ENCODE measurements at regions not wholly inside any gene's neighbourhood (a gene's known extent, or its start where the extent isn't known, plus 50 kb on each side); places are given as distances from the start of the nearest gene placed in this dataset.

DNA sequence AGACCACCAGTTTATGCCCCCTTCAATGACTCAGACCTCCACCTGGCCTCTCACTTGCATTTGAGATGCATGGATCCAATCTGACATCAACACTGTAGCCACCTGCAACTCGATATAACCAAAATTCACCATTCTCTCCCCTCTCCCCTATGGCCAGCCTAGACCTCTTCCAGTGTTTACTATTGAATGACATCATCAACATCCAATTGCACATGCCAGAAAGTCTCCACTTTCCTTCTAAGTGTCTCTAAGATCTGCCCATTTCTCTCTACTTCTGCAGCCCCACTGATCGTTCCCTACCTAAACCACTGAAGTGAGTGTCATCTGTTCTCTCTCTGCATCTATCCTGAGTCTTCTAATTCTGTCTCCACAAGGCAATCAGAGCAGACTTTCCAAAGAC, 151.3 kb upstream of the APCDD1 start:
- no peaks in the 10 kb centered on the region for H3K9me3 ChIP-seq (ENCODE audit: control insufficient read depth, low read depth, low read length)
- H3K27ac ChIP-seq (ENCODE audit: low read length), result no peak overlapping the region
- H3K4me1 ChIP-seq (ENCODE audit: control insufficient read depth, low read depth, low read length), result peaks cover 5% of the 10 kb centered on the region
- no peaks in the 10 kb centered on the region for H3K36me3 ChIP-seq (ENCODE audit: control insufficient read depth, low read depth, low read length)
- no peaks in the 10 kb centered on the region for H3K27me3 ChIP-seq (ENCODE audit: control insufficient read depth, insufficient read depth, low read length)
- no peak overlapping the region for H3K4me3 ChIP-seq (ENCODE audit: low read length)
- no peak overlapping the region for H3K9ac ChIP-seq (ENCODE audit: low read length)

DNA sequence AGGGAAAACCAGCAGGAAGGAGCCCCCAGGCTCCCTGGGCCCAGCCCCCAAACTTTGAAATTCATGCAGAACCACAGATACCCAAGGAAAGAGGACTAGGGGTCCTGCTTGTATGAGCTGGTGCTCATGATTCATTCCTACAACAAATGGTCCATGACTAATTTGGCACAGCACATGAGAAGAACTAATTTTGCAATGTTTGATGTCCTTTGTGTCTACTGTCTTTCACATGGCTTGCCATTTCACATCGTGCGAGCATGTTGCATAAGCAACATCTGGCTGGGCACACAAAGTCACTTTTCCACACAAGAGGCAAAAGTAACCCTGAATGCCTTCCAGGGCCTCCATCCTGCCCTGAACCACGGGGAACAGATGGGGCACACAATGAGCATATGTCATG, 149.6 kb upstream of the APCDD1 start:
- H3K4me1 ChIP-seq (ENCODE audit: control insufficient read depth, low read depth, low read length), result peaks cover 5% of the 10 kb centered on the region
- no peak overlapping the region for H3K9ac ChIP-seq (ENCODE audit: low read length)
- H3K9me3 ChIP-seq (ENCODE audit: control insufficient read depth, low read depth, low read length), result no peaks in the 10 kb centered on the region
- H3K27ac ChIP-seq (ENCODE audit: low read length), result no peak overlapping the region
- no peaks in the 10 kb centered on the region for H3K36me3 ChIP-seq (ENCODE audit: control insufficient read depth, low read depth, low read length)
- no peaks in the 10 kb centered on the region for H3K27me3 ChIP-seq (ENCODE audit: control insufficient read depth, insufficient read depth, low read length)
- no peak overlapping the region for H3K4me3 ChIP-seq (ENCODE audit: low read length)

DNA sequence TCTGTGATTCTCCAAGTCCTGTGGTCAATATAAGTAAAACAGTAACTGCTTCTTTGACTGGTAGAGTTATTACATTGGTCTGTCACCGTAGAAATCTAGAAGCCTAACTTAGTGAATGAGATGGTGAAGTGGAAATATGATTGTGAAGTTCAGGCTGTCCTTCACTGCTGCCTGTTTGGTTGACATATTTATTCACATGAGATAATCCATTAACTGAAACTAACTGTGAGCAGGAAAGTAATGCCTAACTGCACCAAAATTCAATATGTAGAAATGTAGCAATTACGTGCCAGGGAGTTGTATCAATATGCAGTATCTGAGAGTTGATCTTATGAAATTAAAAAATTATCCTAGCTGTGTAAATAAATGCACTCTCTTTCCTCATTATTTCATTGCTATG, 147.7 kb upstream of the APCDD1 start:
- Histone ChIP-seq H3K9ac (ENCODE audit: low read length) (no peak overlapping the region), H3K9me3 (ENCODE audit: control insufficient read depth, low read depth, low read length) (no peaks in the 10 kb centered on the region), H3K36me3 (ENCODE audit: control insufficient read depth, low read depth, low read length) (no peaks in the 10 kb centered on the region), H3K4me1 (ENCODE audit: control insufficient read depth, low read depth, low read length) (no peaks in the 10 kb centered on the region), H3K27me3 (ENCODE audit: control insufficient read depth, insufficient read depth, low read length) (no peaks in the 10 kb centered on the region), H3K4me3 (ENCODE audit: low read length) (no peak overlapping the region), H3K27ac (ENCODE audit: low read length) (no peak overlapping the region)

DNA sequence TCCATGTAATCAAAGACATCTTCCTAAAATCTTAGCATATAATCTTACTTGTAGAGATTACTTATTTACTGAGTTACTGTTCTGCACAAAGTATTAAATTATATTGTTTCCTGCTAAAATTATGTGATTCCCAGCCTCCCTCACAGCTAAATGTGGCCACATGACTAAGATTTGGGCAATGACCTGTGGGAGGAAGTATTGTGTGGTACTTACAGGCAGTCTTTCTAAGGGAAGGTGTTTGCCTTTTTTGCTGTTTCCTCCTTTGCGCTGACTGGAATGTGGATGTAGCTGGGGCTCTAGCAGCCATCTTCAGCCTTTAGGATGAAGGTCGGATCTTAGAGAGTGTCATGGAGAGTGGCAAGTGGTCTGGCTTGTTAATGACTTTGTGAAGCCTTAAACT, 146.3 kb upstream of the APCDD1 start:
- Histone ChIP-seq H3K4me3 (ENCODE audit: low read length) (no peak overlapping the region), H3K9me3 (ENCODE audit: control insufficient read depth, low read depth, low read length) (no peaks in the 10 kb centered on the region), H3K9ac (ENCODE audit: low read length) (no peak overlapping the region), H3K27ac (ENCODE audit: low read length) (no peak overlapping the region), H3K27me3 (ENCODE audit: control insufficient read depth, insufficient read depth, low read length) (no peaks in the 10 kb centered on the region), H3K36me3 (ENCODE audit: control insufficient read depth, low read depth, low read length) (no peaks in the 10 kb centered on the region), H3K4me1 (ENCODE audit: control insufficient read depth, low read depth, low read length) (no peaks in the 10 kb centered on the region)

DNA sequence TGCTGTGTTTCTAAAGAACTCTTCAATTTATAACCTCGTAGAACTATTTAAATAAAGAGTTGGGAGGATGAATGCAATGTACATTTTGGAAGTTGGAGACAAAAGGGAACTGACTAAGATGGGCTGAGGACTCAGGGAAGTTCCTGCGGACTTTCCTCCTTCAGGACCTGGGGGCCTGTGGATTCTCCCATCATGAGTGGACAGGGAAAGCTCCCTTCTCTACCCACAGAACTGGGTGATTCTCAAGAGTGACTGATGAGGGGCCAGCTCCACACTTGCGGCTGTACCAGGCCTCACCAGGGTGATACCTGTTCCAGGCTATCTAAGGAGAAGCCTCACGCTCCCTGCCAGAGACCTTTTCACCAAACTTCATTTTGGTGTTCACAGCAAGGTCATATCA, 143.8 kb upstream of the APCDD1 start:
- no peaks in the 10 kb centered on the region for H3K4me1 ChIP-seq (ENCODE audit: control insufficient read depth, low read depth, low read length)
- no peaks in the 10 kb centered on the region for H3K36me3 ChIP-seq (ENCODE audit: control insufficient read depth, low read depth, low read length)
- H3K27me3 ChIP-seq (ENCODE audit: control insufficient read depth, insufficient read depth, low read length), result no peaks in the 10 kb centered on the region
- no peak overlapping the region for H3K4me3 ChIP-seq (ENCODE audit: low read length)
- H3K9me3 ChIP-seq (ENCODE audit: control insufficient read depth, low read depth, low read length), result no peaks in the 10 kb centered on the region
- H3K27ac ChIP-seq (ENCODE audit: low read length), result no peak overlapping the region
- no peak overlapping the region for H3K9ac ChIP-seq (ENCODE audit: low read length)

DNA sequence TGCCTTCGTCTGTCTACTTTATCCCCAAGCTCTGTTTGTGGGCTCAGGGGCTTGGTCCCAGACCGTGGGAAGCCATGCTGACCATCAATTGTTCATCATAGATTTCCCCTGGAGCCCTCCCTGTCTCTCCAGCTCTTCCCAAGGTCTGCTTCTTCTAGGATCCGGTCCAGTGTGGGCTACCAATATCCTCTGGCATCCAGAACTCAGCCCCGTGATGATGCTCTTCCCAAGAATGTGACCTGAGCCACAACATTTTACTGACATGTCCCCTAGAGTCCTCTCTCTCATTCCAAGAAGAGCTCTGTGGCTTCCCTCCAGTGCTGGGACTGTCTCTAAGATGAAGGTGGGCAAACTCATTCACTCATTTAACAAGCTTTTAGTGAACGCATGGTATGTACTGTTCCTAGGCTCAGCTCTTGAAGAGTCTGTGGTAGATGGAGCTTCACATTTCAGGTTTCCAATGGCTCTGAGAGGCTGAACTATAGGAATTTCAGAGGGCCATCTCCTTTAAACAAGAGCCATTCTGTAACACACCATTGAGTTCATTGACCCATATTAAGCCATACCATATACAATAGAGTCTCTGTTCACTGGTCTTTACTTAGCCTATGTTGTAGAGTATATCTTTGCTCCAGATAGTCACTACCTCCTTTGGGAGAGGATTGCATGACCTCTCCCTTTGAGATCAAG, 142.0 kb upstream of the APCDD1 start:
- Histone ChIP-seq H3K27ac (ENCODE audit: low read length) (no peak overlapping the region), H3K27me3 (ENCODE audit: control insufficient read depth, insufficient read depth, low read length) (no peaks in the 10 kb centered on the region), H3K36me3 (ENCODE audit: control insufficient read depth, low read depth, low read length) (no peaks in the 10 kb centered on the region)

DNA sequence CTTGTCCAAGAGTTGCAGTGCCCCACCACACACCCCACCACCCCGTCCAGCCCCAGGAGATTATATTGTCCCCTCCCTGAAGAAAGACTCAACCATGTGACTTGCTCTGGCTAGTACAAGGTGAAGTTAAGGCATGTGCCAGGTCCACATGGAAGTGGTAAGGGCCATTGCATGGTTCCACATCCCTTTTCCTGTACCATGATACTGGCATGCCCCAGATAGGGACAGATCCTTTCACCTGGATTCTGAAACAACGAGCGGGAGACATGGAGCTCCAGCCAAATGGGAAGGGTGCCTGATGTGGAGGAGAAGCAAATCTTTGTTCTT, 141.5 kb upstream of the APCDD1 start:
- no peak overlapping the region for H3K9ac ChIP-seq (ENCODE audit: low read length)
- no peak overlapping the region for H3K27ac ChIP-seq (ENCODE audit: low read length)
- peaks cover 5% of the 10 kb centered on the region for H3K4me1 ChIP-seq (ENCODE audit: control insufficient read depth, low read depth, low read length)
- H3K9me3 ChIP-seq (ENCODE audit: control insufficient read depth, low read depth, low read length), result no peaks in the 10 kb centered on the region
- no peak overlapping the region for H3K4me3 ChIP-seq (ENCODE audit: low read length)
- H3K36me3 ChIP-seq (ENCODE audit: control insufficient read depth, low read depth, low read length), result no peaks in the 10 kb centered on the region
- no peaks in the 10 kb centered on the region for H3K27me3 ChIP-seq (ENCODE audit: control insufficient read depth, insufficient read depth, low read length)

More for the DNA sequence above, 142.0 kb upstream of the APCDD1 start:
- H3K9me3 ChIP-seq (ENCODE audit: control insufficient read depth, low read depth, low read length), result no peaks in the 10 kb centered on the region
- H3K4me1 ChIP-seq (ENCODE audit: control insufficient read depth, low read depth, low read length), result peaks cover under 1% of the 10 kb centered on the region
- no peak overlapping the region for H3K9ac ChIP-seq (ENCODE audit: low read length)
- H3K4me3 ChIP-seq (ENCODE audit: low read length), result no peak overlapping the region

DNA sequence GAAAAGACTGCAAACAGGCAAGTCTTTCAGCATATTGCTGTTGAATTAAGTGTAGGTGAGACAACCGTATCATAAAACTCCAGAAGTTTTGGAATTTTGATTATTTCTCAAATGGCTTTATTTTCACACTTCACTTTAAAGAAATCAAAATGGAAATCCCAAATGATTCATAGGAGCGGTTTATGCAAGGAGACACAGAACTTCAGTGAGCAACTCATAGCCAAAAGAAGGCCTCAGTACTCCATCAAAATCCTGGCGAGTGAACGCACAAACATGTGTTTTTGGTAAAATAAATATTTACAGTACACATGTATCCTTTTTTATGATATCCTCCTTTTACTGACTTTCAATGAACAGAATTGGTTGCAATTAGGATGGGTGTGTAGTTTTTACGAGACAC, 140.4 kb upstream of the APCDD1 start:
- no peak overlapping the region for H3K27ac ChIP-seq (ENCODE audit: low read length)
- peaks cover 16% of the 10 kb centered on the region for H3K4me1 ChIP-seq (ENCODE audit: control insufficient read depth, low read depth, low read length)
- no peak overlapping the region for H3K4me3 ChIP-seq (ENCODE audit: low read length)
- H3K27me3 ChIP-seq (ENCODE audit: control insufficient read depth, insufficient read depth, low read length), result no peaks in the 10 kb centered on the region
- no peaks in the 10 kb centered on the region for H3K36me3 ChIP-seq (ENCODE audit: control insufficient read depth, low read depth, low read length)
- no peak overlapping the region for H3K9ac ChIP-seq (ENCODE audit: low read length)
- no peaks in the 10 kb centered on the region for H3K9me3 ChIP-seq (ENCODE audit: control insufficient read depth, low read depth, low read length)

DNA sequence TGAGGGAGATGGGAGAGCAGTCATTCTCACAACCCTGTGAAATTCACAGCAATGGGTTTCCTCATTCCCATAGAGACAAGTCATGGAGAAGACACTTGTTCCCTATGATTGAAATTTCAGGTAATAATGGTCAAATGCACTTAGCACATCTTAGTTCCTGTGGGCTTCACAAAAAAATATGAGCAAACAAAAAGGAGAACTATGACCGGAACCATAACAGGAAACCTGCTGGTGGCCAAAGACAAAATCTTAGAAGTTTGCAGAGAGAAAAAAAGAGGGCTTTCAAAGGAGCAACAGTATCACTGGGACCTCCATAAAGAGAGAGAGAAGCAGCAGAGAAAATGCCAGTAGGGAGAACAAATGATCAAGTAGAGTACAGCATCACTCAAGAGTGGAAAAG, 138.9 kb upstream of the APCDD1 start:
- no peaks in the 10 kb centered on the region for H3K9me3 ChIP-seq (ENCODE audit: control insufficient read depth, low read depth, low read length)
- H3K27me3 ChIP-seq (ENCODE audit: control insufficient read depth, insufficient read depth, low read length), result no peaks in the 10 kb centered on the region
- no peak overlapping the region for H3K27ac ChIP-seq (ENCODE audit: low read length)
- H3K4me3 ChIP-seq (ENCODE audit: low read length), result no peak overlapping the region
- peaks cover 21% of the 10 kb centered on the region for H3K4me1 ChIP-seq (ENCODE audit: control insufficient read depth, low read depth, low read length)
- no peak overlapping the region for H3K9ac ChIP-seq (ENCODE audit: low read length)
- no peaks in the 10 kb centered on the region for H3K36me3 ChIP-seq (ENCODE audit: control insufficient read depth, low read depth, low read length)

DNA sequence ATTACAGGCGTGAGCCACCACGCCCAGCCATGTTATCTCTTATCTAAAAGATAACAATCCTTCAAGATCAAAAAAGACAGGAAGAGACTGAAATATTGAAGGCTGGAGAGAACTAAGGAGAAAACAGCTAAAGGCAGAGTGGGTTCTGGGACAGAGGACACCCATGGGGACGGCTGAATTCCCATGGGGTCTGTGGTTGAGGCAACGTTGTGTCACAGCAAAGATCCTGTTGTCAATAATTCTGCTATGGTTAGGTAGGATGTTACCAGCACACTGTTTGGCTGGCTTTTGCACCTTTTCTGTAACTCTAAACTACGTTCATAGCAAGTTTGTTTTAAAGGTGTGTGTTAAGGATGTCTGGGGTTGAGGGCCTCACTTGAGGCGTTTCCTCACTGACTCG, 137.7 kb upstream of the APCDD1 start:
- Histone ChIP-seq H3K27ac (ENCODE audit: low read length) (no peak overlapping the region), H3K27me3 (ENCODE audit: control insufficient read depth, insufficient read depth, low read length) (no peaks in the 10 kb centered on the region), H3K4me3 (ENCODE audit: low read length) (no peak overlapping the region), H3K9ac (ENCODE audit: low read length) (no peak overlapping the region), H3K4me1 (ENCODE audit: control insufficient read depth, low read depth, low read length) (peaks cover 21% of the 10 kb centered on the region), H3K36me3 (ENCODE audit: control insufficient read depth, low read depth, low read length) (no peaks in the 10 kb centered on the region), H3K9me3 (ENCODE audit: control insufficient read depth, low read depth, low read length) (no peaks in the 10 kb centered on the region)

DNA sequence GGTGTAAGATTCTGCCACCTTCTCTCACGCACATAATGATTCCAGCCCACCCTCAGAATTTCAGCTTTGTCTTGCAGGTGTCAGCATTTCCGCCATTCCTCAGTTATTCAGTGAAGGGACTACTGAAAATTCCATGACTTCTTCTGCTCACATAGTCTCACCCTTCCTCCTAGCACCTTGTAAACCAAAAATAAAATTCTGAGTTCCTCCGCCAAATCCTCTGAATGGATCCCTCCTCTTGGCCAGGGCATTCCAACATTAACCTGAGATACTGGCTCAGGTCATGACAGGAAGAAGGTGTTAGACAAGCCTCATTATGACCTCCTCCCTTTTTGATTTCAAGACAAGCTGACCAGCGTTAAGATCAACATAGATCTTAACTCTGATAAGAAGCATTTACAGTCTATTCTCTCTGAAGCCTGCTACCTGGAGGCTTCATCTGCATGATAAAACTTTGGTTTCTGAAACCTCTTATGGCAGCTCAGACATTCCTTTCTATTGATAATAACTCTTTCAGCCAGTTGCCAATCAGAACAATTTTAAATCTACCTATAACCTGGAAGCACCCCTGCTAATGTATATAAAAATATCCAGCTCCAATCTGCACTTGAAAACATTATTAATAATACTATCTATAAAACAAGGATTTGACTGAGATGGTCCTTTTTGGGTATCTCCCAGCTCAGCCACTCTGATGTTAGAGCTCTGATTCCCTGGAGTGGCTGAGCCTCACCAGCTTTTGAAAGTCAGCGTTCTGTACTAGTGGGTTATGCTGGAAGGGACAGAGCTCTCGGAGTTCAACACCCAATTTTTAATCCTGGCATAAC, 136.4 kb upstream of the APCDD1 start:
- H3K4me1 ChIP-seq (ENCODE audit: control insufficient read depth, low read depth, low read length), result peaks cover 21% of the 10 kb centered on the region
- H3K9me3 ChIP-seq (ENCODE audit: control insufficient read depth, low read depth, low read length), result no peaks in the 10 kb centered on the region
- no peaks in the 10 kb centered on the region for H3K36me3 ChIP-seq (ENCODE audit: control insufficient read depth, low read depth, low read length)
- no peak overlapping the region for H3K9ac ChIP-seq (ENCODE audit: low read length)
- no peaks in the 10 kb centered on the region for H3K27me3 ChIP-seq (ENCODE audit: control insufficient read depth, insufficient read depth, low read length)
- H3K27ac ChIP-seq (ENCODE audit: low read length), result no peak overlapping the region
- H3K4me3 ChIP-seq (ENCODE audit: low read length), result peak overlapping the region; percentile 8

DNA sequence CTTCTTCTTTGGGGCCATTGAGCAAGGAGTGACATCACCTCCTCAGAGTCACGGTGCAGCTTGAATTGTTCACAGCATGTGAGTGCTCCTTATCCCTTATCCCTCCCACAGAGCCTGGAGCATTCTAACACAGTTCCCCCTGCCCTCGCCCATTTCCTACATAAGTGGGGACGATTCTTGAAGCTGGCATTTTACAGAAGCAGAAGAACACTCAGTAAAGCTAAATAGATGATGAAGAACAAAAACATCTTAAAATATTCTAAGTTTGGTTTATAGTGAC, 135.8 kb upstream of the APCDD1 start:
- Histone ChIP-seq H3K9me3 (ENCODE audit: control insufficient read depth, low read depth, low read length) (no peaks in the 10 kb centered on the region), H3K36me3 (ENCODE audit: control insufficient read depth, low read depth, low read length) (no peaks in the 10 kb centered on the region), H3K9ac (ENCODE audit: low read length) (no peak overlapping the region), H3K4me1 (ENCODE audit: control insufficient read depth, low read depth, low read length) (peaks cover 21% of the 10 kb centered on the region), H3K4me3 (ENCODE audit: low read length) (no peak overlapping the region), H3K27ac (ENCODE audit: low read length) (no peak overlapping the region), H3K27me3 (ENCODE audit: control insufficient read depth, insufficient read depth, low read length) (no peaks in the 10 kb centered on the region)

Measured in iPS-18a (cell line).